GM13977 (cell line): ENCODE measurements at regions not wholly inside any gene's neighbourhood (a gene's known extent, or its start where the extent isn't known, plus 50 kb on each side); places are given as distances from the start of the nearest gene placed in this dataset.

Source experiments
- DNase-seq: peaks from one replicate; pipeline ENCODE4 v3.0.0; 2012; ENCODE audit warnings: low spot score
- in situ Hi-C: fragments of 300-500 bp; cut with MboI; formaldehyde crosslinking; loops from one replicate; pipeline ENCODE4 v1.12.0; 2022; ENCODE audit warnings: low sequenced_read_pairs, low pct_unique_long_range_greater_than_20kb, mixed read lengths, inconsistent platforms; ENCODE audit not compliant: unreplicated experiment
- TF ChIP-seq, protein P1 (sequence below): IDR thresholded peaks from 2 replicates; pipeline ENCODE4 v1.5.1; 2012; ENCODE audit warnings: mild to moderate bottlenecking, control low read depth; ENCODE audit not compliant: insufficient read depth; ENCODE audit errors: extremely low read depth, missing control alignments

DNA sequence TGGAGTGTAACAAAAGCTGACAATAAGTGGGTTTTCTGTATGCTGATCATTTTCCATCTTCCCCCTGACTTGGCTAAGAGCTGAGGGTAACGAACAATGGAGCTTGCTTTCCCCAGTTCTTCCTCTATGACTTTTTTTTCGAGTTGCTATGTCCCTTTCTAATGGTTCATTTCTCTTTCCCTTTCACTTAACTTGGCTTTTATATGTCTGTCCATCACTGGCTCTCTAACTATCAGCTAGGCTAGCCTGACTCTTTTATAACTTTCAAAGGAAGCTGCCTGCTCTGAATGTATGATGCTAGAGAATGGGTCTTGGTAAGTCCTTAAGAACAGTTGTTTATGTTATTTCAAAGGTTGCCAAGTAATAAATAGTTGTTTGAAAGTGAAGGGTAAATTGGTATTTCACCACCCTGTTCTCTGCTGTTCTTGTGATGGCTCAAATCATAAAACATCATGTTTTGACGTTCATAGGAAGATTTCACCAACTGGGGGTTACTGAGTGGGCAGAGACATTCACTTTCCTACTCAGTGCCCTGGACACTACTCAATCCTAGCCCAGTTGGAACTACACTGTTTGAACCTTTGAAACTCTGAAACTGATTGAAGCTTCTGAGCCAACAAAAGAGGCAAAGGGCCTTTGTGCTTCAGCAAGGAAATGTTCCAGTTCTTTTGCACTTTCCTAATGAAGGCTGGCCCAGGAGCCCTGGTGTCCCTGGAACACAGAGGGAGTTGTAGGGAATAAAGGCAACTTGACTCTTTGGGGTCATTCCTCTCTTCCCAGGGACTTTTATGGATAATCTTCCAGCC, 85.4 kb upstream of the PHYHIPL start:
- in situ Hi-C loops: no loop called here
- DNase-seq: no peak
- TF ChIP-seq, protein P1, sequence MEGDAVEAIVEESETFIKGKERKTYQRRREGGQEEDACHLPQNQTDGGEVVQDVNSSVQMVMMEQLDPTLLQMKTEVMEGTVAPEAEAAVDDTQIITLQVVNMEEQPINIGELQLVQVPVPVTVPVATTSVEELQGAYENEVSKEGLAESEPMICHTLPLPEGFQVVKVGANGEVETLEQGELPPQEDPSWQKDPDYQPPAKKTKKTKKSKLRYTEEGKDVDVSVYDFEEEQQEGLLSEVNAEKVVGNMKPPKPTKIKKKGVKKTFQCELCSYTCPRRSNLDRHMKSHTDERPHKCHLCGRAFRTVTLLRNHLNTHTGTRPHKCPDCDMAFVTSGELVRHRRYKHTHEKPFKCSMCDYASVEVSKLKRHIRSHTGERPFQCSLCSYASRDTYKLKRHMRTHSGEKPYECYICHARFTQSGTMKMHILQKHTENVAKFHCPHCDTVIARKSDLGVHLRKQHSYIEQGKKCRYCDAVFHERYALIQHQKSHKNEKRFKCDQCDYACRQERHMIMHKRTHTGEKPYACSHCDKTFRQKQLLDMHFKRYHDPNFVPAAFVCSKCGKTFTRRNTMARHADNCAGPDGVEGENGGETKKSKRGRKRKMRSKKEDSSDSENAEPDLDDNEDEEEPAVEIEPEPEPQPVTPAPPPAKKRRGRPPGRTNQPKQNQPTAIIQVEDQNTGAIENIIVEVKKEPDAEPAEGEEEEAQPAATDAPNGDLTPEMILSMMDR: no peak

DNA sequence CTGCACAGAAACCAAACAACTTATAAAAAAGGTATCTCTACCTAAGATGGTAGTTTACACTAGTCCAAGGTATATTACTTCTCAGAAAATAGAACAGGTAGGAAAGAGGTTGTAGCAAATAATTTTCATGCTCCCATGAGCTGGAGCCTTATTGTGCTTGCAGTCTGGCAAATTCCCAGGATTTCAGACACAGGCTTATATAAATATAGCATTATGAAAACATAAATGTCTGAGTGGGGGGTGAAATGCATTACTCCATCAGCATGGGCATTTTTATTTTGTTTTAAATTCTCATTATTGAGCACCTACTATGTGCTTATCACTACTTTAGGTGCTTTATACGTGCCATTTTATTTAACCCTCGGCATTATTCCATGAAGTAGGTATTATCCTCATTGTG, 83.0 kb upstream of the PHYHIPL start:
- TF ChIP-seq, protein P1: no peak
- DNase-seq: no peak
- in situ Hi-C loops: no loop called here

DNA sequence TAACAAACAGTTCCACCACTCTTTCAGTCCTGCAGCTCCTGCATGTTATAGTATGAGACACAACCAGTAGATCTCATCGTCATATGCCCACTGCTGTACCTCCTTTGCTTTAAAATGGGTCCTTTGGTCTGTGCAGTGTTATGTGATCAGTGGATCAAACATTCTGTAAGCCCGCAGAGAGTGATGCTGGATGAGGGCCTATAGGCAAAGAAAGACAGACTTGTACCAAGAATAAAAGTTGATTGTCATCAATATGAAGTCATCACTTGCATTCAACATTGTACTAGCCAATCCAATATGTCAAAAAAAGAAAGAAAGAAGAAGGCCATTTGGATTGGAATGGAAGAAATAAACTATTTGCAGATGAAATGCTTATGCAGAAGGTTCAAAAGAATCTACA, 79.8 kb upstream of the PHYHIPL start:
- in situ Hi-C loops: no loop called here
- TF ChIP-seq, protein P1: no peak
- no peak for DNase-seq

DNA sequence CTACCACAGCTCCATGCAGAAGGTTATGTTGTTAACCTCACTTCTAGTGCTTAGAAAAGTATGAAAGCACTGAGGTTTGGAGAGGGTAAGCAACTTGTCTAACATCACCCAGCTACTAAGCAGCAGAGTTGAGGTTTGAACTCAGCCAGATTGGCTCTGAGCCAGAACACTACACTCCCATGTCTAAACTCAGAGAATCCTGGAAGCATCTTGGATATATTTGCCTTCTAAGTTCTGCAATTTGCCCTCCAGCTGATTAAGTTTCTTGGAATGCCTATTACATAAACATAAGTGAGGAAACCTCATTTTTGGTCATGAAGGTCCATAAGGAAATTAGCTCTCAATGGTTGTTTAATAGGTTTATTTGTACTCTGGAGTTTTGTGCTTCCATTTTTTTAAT, 78.1 kb upstream of the PHYHIPL start:
- DNase-seq: no peak
- TF ChIP-seq, protein P1: no peak
- in situ Hi-C loops: no loop called here

DNA sequence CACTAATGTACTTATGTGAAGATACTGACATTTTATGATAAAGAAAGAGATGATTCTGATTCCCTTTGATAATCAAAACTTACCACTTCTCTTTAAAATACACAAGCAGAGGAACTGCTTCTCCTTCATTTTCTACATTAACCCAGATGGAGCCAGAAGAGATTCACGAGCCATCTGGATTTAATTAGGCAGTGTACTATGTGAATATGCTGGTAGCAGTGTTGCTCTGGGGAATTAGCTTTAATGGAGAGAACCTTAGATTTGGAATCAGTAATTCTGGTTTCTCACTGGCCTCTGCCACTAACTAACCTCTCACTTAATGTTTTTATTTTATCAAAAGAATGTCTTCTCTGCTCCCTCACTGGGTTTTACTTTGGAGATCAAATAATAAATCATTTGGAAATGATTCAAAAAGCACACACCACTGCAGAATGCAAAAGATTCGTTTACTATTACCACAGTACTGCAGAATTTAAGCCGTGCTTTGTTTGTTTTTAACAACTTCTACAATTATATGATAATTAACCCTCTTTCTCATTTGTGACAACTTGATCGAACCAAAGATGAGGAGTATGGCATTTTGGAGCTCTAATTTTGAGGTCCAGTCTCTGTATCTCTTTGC, 77.5 kb upstream of the PHYHIPL start:
- no peak for DNase-seq
- in situ Hi-C loops: no loop called here
- TF ChIP-seq, protein P1: no peak

DNA sequence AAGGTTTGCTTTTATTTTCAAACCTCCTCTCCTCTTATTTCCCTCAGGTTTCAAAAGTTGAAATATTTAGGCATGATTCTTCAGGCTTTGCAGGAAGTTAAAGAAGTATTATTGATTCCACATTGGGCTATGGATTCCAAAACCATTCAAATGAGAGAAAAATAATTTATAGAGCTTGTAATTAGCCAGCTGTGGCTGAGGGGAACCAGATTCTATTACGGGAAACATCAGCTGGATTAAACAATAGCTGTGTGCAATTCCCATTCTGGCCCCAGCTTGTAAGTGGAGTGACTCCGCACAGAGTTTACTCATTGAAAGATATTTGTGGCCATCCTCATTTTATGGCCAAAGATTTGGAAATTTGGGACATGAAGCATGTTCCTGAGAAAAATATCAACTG, 77.0 kb upstream of the PHYHIPL start:
- in situ Hi-C loops: no loop called here
- no peak for DNase-seq
- TF ChIP-seq, protein P1: no peak

DNA sequence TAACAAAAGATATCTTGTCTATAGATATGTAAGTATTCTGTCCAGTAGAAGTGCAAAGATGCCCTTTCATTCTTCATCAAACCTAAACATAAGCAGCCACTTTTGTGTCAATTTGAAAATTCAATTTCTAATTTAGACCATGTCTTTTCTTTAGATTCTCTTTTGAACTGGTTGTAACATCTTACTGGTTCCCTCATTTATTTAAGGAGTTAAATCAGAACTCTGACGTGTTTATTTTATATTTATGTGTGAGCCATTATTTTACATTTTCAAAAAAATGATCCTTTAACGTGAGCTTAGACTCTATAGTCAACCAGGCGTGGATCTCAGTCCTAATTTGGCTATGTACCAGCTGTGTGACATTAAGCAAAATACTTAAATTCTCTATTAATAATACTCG, 74.0 kb upstream of the PHYHIPL start:
- TF ChIP-seq, protein P1: no peak
- DNase-seq: no peak
- in situ Hi-C loops: no loop called here
